K562 (cell line): ENCODE measurements at regions not wholly inside any gene's neighbourhood (a gene's known extent, or its start where the extent isn't known, plus 50 kb on each side); places are given as distances from the start of the nearest gene placed in this dataset.

Source experiments
- CREB5 ChIP-seq: fragments of 250-450 bp; sonication (Bioruptor Pico); IDR thresholded peaks from 2 replicates; pipeline ENCODE4 v1.5.0; 2020; ENCODE audit warnings: mild to moderate bottlenecking
- EP300 ChIP-seq: IDR thresholded peaks from 2 replicates; pipeline ENCODE4 v1.6.1; 2012; ENCODE audit warnings: low read length, improper control_type of control experiment
- FOXJ2 ChIP-seq: fragments of 200-800 bp; sonication (Bioruptor generic); IDR thresholded peaks from 2 replicates; pipeline ENCODE4 v1.6.1; 2016; ENCODE audit warnings: missing genetic modification characterization, missing compliant biosample characterization
- HNRNPL ChIP-seq: fragments of 200-400 bp; formaldehyde crosslinking; IDR thresholded peaks from 2 replicates; pipeline ENCODE4 v1.6.1; 2017; ENCODE audit warnings: low read depth, mild to moderate bottlenecking, low read length
- IRF2 ChIP-seq: sonication (generic); formaldehyde crosslinking; IDR thresholded peaks from 2 replicates; pipeline ENCODE4 v1.8.1; 2022; ENCODE audit warnings: mild to moderate bottlenecking, missing genetic modification reagents
- MCM2 ChIP-seq: fragments of 450-650 bp; IDR thresholded peaks from 2 replicates; pipeline ENCODE4 v1.6.1; 2017; ENCODE audit warnings: low read depth, mild to moderate bottlenecking
- MEIS2 ChIP-seq: fragments of 450-650 bp; IDR thresholded peaks from 2 replicates; pipeline ENCODE4 v1.6.1; 2014; ENCODE audit warnings: mild to moderate bottlenecking; ENCODE audit not compliant: partially characterized antibody
- NELFE ChIP-seq: IDR thresholded peaks from 2 replicates; pipeline ENCODE4 v1.6.1; 2011; ENCODE audit warnings: mild to moderate bottlenecking; ENCODE audit not compliant: insufficient read depth, insufficient read length
- PHF8 ChIP-seq: fragments of 200-600 bp; sonication (generic); IDR thresholded peaks from 2 replicates; pipeline ENCODE4 v1.6.1; 2012; ENCODE audit warnings: mixed run types, mild to moderate bottlenecking, inconsistent platforms, low read length, moderate library complexity, borderline replicate concordance
- POLR2B ChIP-seq: fragments of 450-650 bp; IDR thresholded peaks from 2 replicates; pipeline ENCODE4 v1.6.1; 2018; ENCODE audit warnings: low read depth; ENCODE audit not compliant: partially characterized antibody
- POLR2H ChIP-seq: IDR thresholded peaks from 2 replicates; pipeline ENCODE4 v1.6.1; 2016; ENCODE audit warnings: missing genetic modification characterization, low read depth, mild to moderate bottlenecking, control low read depth, missing compliant biosample characterization, moderate library complexity
- POLR3A ChIP-seq: IDR thresholded peaks from 2 replicates; pipeline ENCODE4 v1.6.1; 2011; ENCODE audit warnings: borderline replicate concordance, mild to moderate bottlenecking, moderate library complexity; ENCODE audit not compliant: insufficient read length, insufficient read depth; ENCODE audit errors: extremely low read depth
- RBM17 ChIP-seq: fragments of 200-400 bp; formaldehyde crosslinking; IDR thresholded peaks from 2 replicates; pipeline ENCODE4 v1.6.1; 2017; ENCODE audit warnings: low read depth, mild to moderate bottlenecking, low read length, borderline replicate concordance
- REST ChIP-seq, 2 experiments: fragments of 450-650 bp; formaldehyde crosslinking in 1 of 2; IDR thresholded peaks; 2 replicates each; pipeline versions ENCODE4 v1.4.0 to v1.6.1; 2014 to 2020; ENCODE audit warnings: mild to moderate bottlenecking in 2 of 2, borderline replicate concordance in 1 of 2, low read depth in 1 of 2
- TCF3 ChIP-seq: sonication (generic); formaldehyde crosslinking; IDR thresholded peaks from 2 replicates; pipeline ENCODE4 v1.4.0; 2020; ENCODE audit warnings: mild to moderate bottlenecking, missing genetic modification reagents
- TEAD2 ChIP-seq: fragments of 450-650 bp; IDR thresholded peaks from 2 replicates; pipeline ENCODE4 v1.6.1; 2016; ENCODE audit warnings: missing genetic modification characterization, control low read depth, missing compliant biosample characterization
- ZNF24 ChIP-seq: fragments of 450-650 bp; IDR thresholded peaks from 2 replicates; pipeline ENCODE4 v1.6.1; 2016
- ZNF644 ChIP-seq: fragments of 200-800 bp; sonication (Bioruptor generic); IDR thresholded peaks from 2 replicates; pipeline ENCODE4 v1.6.1; 2016; ENCODE audit warnings: low read depth, missing genetic modification characterization, missing compliant biosample characterization
- ZNF717 ChIP-seq: fragments of 250-450 bp; sonication (Bioruptor Pico); IDR thresholded peaks from 2 replicates; pipeline ENCODE4 v1.5.0; 2021

GRCh38 chr18:2302628-2303516, 268.4 kb downstream of the METTL4 start (continued):
- no peak for TF ChIP-seq POLR3A
- peak; percentile 27 for TF ChIP-seq POLR2B
- TF ChIP-seq ZNF24 = no peak
- 0 out of 2 replicates have a peak, but pooled peaks have one; percentile 51 for TF ChIP-seq FOXJ2 (tag)
- TF ChIP-seq MCM2 = no peak
- TF ChIP-seq HNRNPL = no peak
- TF ChIP-seq REST (IDR thresholded peaks at IDR 0.05; ENCODE audit: borderline replicate concordance) = peak; percentile 84
- TF ChIP-seq REST (CRISPR knock-in tag; IDR thresholded peaks at IDR 0.05; ENCODE audit: low read depth) = no peak
- no peak for TF ChIP-seq IRF2 (CRISPR knock-in tag)
- 0 out of 2 replicates have a peak, but pooled peaks have one; percentile 41 for TF ChIP-seq ZNF644 (tag)
- TF ChIP-seq MEIS2 = no peak
- TF ChIP-seq NELFE = no peak
- TF ChIP-seq EP300 = peak; percentile 86
- TF ChIP-seq POLR2H (tag) = peak; percentile 41; the same call in 1 of the 2 replicates
- peak; percentile 85; the same call in 1 of the 2 replicates for TF ChIP-seq TEAD2 (tag)
- no peak for TF ChIP-seq RBM17
- TF ChIP-seq TCF3 (CRISPR knock-in tag) = peak; percentile 77
- TF ChIP-seq PHF8 = peak; percentile 38; the same call in 1 of the 2 replicates
- no peak for TF ChIP-seq ZNF717
- no peak for TF ChIP-seq CREB5 (CRISPR knock-in tag)
